GM18858 (cell line): ENCODE measurements at regions not wholly inside any gene's neighbourhood (a gene's known extent, or its start where the extent isn't known, plus 50 kb on each side); places are given as distances from the start of the nearest gene placed in this dataset.

Experiments
- ATAC-seq: cut with Tn5 transposase; IDR thresholded peaks from one replicate; pipeline ENCODE4 v1.9.1; 2021; ENCODE audit not compliant: unreplicated experiment

- no peak for ATAC-seq
Observed at GRCh38 chr11:112831969-112832766, 129.1 kb upstream of the NCAM1 start.

- no peak for ATAC-seq
Observed at GRCh38 chr11:112834277-112834755, 126.9 kb upstream of the NCAM1 start.

- no peak for ATAC-seq
Observed at GRCh38 chr11:112835591-112836255, 125.5 kb upstream of the NCAM1 start.

GRCh38 chr11:112836256-112836602 is 125.0 kb upstream of the NCAM1 start:
- no peak for ATAC-seq

GRCh38 chr11:112837162-112837826 is 123.9 kb upstream of the NCAM1 start:
- no peak for ATAC-seq

- no peak for ATAC-seq
Observed at GRCh38 chr11:112839051-112839450, 122.2 kb upstream of the NCAM1 start.

GRCh38 chr11:112841729-112842128 is 119.5 kb upstream of the NCAM1 start:
- ATAC-seq: no peak

GRCh38 chr11:112842151-112842550 is 119.1 kb upstream of the NCAM1 start:
- ATAC-seq: no peak

- ATAC-seq: no peak
Observed at GRCh38 chr11:112844517-112844916, 116.7 kb upstream of the NCAM1 start.

- ATAC-seq: no peak
Observed at GRCh38 chr11:112847568-112847967, 113.7 kb upstream of the NCAM1 start.

GRCh38 chr11:112852143-112852866 is 108.9 kb upstream of the NCAM1 start:
- no peak for ATAC-seq

- no peak for ATAC-seq
Observed at GRCh38 chr11:112856133-112856532, 105.1 kb upstream of the NCAM1 start.

GRCh38 chr11:112856591-112856990 is 104.6 kb upstream of the NCAM1 start:
- ATAC-seq: no peak

- no peak for ATAC-seq
Observed at GRCh38 chr11:112858289-112859023, 102.8 kb upstream of the NCAM1 start.

- no peak for ATAC-seq
Observed at GRCh38 chr11:112859787-112860186, 101.4 kb upstream of the NCAM1 start.

- ATAC-seq: no peak
Observed at GRCh38 chr11:112861356-112861755, 99.9 kb upstream of the NCAM1 start.

GRCh38 chr11:112863305-112863704 is 97.9 kb upstream of the NCAM1 start:
- ATAC-seq: no peak

GRCh38 chr11:112864672-112865071 is 96.5 kb upstream of the NCAM1 start:
- ATAC-seq: no peak

- no peak for ATAC-seq
Observed at GRCh38 chr11:112871909-112872500, 89.2 kb upstream of the NCAM1 start.

GRCh38 chr11:112874980-112875379 is 86.2 kb upstream of the NCAM1 start:
- no peak for ATAC-seq
